K562 (cell line): ENCODE measurements at regions not wholly inside any gene's neighbourhood (a gene's known extent, or its start where the extent isn't known, plus 50 kb on each side); places are given as distances from the start of the nearest gene placed in this dataset.
A peak's percentile ranks its signal among the peaks of the same experiment; 100 is the strongest.

Experiments
- CEBPG ChIP-seq, 3 experiments: fragments of 200-800 bp in 1 of 3; sonication (Bioruptor generic) in 1 of 3; sonication (generic) in 1 of 3; formaldehyde crosslinking in 1 of 3; IDR thresholded peaks in 2 of 3; conservative IDR thresholded peaks in 1 of 3; 2 replicates each; pipeline versions ENCODE4 v1.6.1 to v1.8.0; 2016 to 2022; ENCODE audit warnings: missing compliant biosample characterization in 2 of 3, missing genetic modification characterization in 2 of 3, mild to moderate bottlenecking in 1 of 3, missing genetic modification reagents in 1 of 3
- CXXC5 ChIP-seq: fragments of 250-450 bp; sonication (Bioruptor Pico); IDR thresholded peaks from 2 replicates; pipeline ENCODE4 v1.8.0; 2022; ENCODE audit warnings: inconsistent platforms, mild to moderate bottlenecking, moderate library complexity
- DPF2 ChIP-seq: fragments of 450-650 bp; IDR thresholded peaks from 2 replicates; pipeline ENCODE4 v1.6.1; 2016
- ELF4 ChIP-seq: fragments of 450-650 bp; formaldehyde crosslinking; IDR thresholded peaks from 2 replicates; pipeline ENCODE4 v1.4.0; 2022; ENCODE audit warnings: missing genetic modification characterization
- FOXA3 ChIP-seq, 2 experiments: fragments of 450-650 bp in 1 of 2; sonication (generic) in 1 of 2; formaldehyde crosslinking; IDR thresholded peaks in 1 of 2; conservative IDR thresholded peaks in 1 of 2; 2 replicates each; pipeline versions ENCODE4 v1.4.0 to v1.8.0; 2020 to 2022; ENCODE audit warnings: mild to moderate bottlenecking in 2 of 2, missing genetic modification reagents in 1 of 2
- HLTF ChIP-seq: fragments of 450-650 bp; IDR thresholded peaks from 2 replicates; pipeline ENCODE4 v1.6.1; 2016
- KLF13 ChIP-seq: fragments of 450-650 bp; IDR thresholded peaks from 2 replicates; pipeline ENCODE4 v1.6.1; 2016; ENCODE audit warnings: missing genetic modification characterization, low read depth, mild to moderate bottlenecking, missing compliant biosample characterization, moderate library complexity, borderline replicate concordance
- MEIS2 ChIP-seq: fragments of 450-650 bp; IDR thresholded peaks from 2 replicates; pipeline ENCODE4 v1.6.1; 2014; ENCODE audit warnings: mild to moderate bottlenecking; ENCODE audit not compliant: partially characterized antibody
- MYC ChIP-seq, 2 experiments: fragments of 250-450 bp in 1 of 2; sonication (Bioruptor Pico) in 1 of 2; IDR thresholded peaks; 2 replicates each; pipeline versions ENCODE4 v1.5.1 to v1.6.1; 2012 to 2021; ENCODE audit warnings: low read depth in 2 of 2, borderline replicate concordance in 1 of 2, improper control_type of control experiment in 1 of 2, low read length in 1 of 2, mild to moderate bottlenecking in 1 of 2, moderate library complexity in 1 of 2
- NR2C1 ChIP-seq, 2 experiments: fragments of 450-650 bp; IDR thresholded peaks; 2 replicates each; pipeline ENCODE4 v1.6.1; 2017; ENCODE audit warnings: mild to moderate bottlenecking in 2 of 2, antibody characterized with exemption in 1 of 2, inconsistent platforms in 1 of 2, missing compliant biosample characterization in 1 of 2, missing genetic modification characterization in 1 of 2
- PTRF ChIP-seq: fragments of 450-650 bp; IDR thresholded peaks from 2 replicates; pipeline ENCODE4 v1.6.1; 2016; ENCODE audit warnings: mild to moderate bottlenecking, missing genetic modification characterization, missing compliant biosample characterization
- RREB1 ChIP-seq: fragments of 250-450 bp; sonication (Bioruptor Pico); IDR thresholded peaks from 2 replicates; pipeline ENCODE4 v1.4.0; 2020
- SAFB2 ChIP-seq: fragments of 200-400 bp; formaldehyde crosslinking; IDR thresholded peaks from 2 replicates; pipeline ENCODE4 v1.6.1; 2018; ENCODE audit warnings: borderline replicate concordance, low read length, low read depth, moderate library complexity; ENCODE audit not compliant: severe bottlenecking
- TAF1 ChIP-seq: IDR thresholded peaks from 2 replicates; pipeline ENCODE4 v1.6.1; 2011; ENCODE audit warnings: mild to moderate bottlenecking, low read length, moderate library complexity; ENCODE audit not compliant: insufficient read depth, control insufficient read depth, severe bottlenecking; ENCODE audit errors: extremely low read depth
- YBX1 ChIP-seq: fragments of 450-650 bp; IDR thresholded peaks from 2 replicates; pipeline ENCODE4 v1.7.1; 2016; ENCODE audit warnings: mild to moderate bottlenecking
- ZNF24 ChIP-seq: fragments of 450-650 bp; IDR thresholded peaks from 2 replicates; pipeline ENCODE4 v1.6.1; 2016
- ZNF639 ChIP-seq, 2 experiments: fragments of 200-800 bp in 1 of 2; sonication (Bioruptor generic) in 1 of 2; sonication (generic) in 1 of 2; formaldehyde crosslinking in 1 of 2; IDR thresholded peaks in 1 of 2; conservative IDR thresholded peaks in 1 of 2; 2 replicates each; pipeline versions ENCODE4 v1.5.0 to v1.6.1; 2016 to 2020; ENCODE audit warnings: missing compliant biosample characterization in 1 of 2, missing genetic modification characterization in 1 of 2, missing genetic modification reagents in 1 of 2
- ZNF655 ChIP-seq: fragments of 250-450 bp; sonication (Bioruptor Pico); IDR thresholded peaks from 2 replicates; pipeline ENCODE4 v1.5.0; 2021
- ZNF717 ChIP-seq: fragments of 250-450 bp; sonication (Bioruptor Pico); IDR thresholded peaks from 2 replicates; pipeline ENCODE4 v1.5.0; 2021

GRCh38 chr3:31356941-31357340 lies 175.8 kb upstream of the STT3B start (continued):
- 0 out of 2 replicates have a peak, but pooled peaks have one; percentile 38 for TF ChIP-seq KLF13 (tag)
- TF ChIP-seq CXXC5 (CRISPR knock-in tag): peak; percentile 89
- TF ChIP-seq ZNF24: 0 out of 2 replicates have a peak, but pooled peaks have one; percentile 27
- TF ChIP-seq SAFB2: no peak
- no peak for TF ChIP-seq MEIS2
- TF ChIP-seq HLTF: no peak
- TF ChIP-seq ZNF639 (CRISPR knock-in tag; conservative IDR thresholded peaks at IDR 0.05 in 1 of 2, IDR thresholded peaks at IDR 0.05 in 1 of 2): 0 out of 4 replicates have a peak, but pooled peaks of 1 of the 2 experiments have one; percentile 58
- TF ChIP-seq ZNF655 (CRISPR knock-in tag): no peak
- TF ChIP-seq TAF1: no peak
- TF ChIP-seq ELF4: no peak
- TF ChIP-seq PTRF (tag): peak; percentile 69; the same call in 1 of the 2 replicates
- TF ChIP-seq FOXA3 (CRISPR knock-in tag; conservative IDR thresholded peaks at IDR 0.05 in 1 of 2, IDR thresholded peaks at IDR 0.05 in 1 of 2): no peak
- TF ChIP-seq MYC (IDR thresholded peaks at IDR 0.05; ENCODE audit: low read depth, low read length): peak; percentile 21; the same call in 1 of the 2 replicates
- TF ChIP-seq MYC (CRISPR knock-in tag; IDR thresholded peaks at IDR 0.05; ENCODE audit: borderline replicate concordance, low read depth): no peak
- no peak for TF ChIP-seq ZNF717 (CRISPR knock-in tag)
- TF ChIP-seq YBX1: no peak
- 0 out of 2 replicates have a peak, but pooled peaks have one; percentile 41 for TF ChIP-seq RREB1 (CRISPR knock-in tag)
- peak; percentile 82 for TF ChIP-seq DPF2
- TF ChIP-seq CEBPG (CRISPR knock-in tag; IDR thresholded peaks at IDR 0.05): no peak
- peak in 1 of 2 experiments; percentile 80; a peak in 1 of 4 replicates for TF ChIP-seq CEBPG (tag; conservative IDR thresholded peaks at IDR 0.05 in 1 of 2, IDR thresholded peaks at IDR 0.05 in 1 of 2)
- TF ChIP-seq NR2C1 (IDR thresholded peaks at IDR 0.05): no peak
- TF ChIP-seq NR2C1 (tag; IDR thresholded peaks at IDR 0.05): 0 out of 2 replicates have a peak, but pooled peaks have one; percentile 48
